Neural cell (in vitro differentiated cells): ENCODE measurements at regions not wholly inside any gene's neighbourhood (a gene's known extent, or its start where the extent isn't known, plus 50 kb on each side); places are given as distances from the start of the nearest gene placed in this dataset.

Source experiments
- H2AFZ ChIP-seq: fragments of 200-600, 300-800 bp; sonication (generic), shearing (Covaris generic); 2 replicates; pipeline ENCODE4 v1.6.0; 2014; ENCODE audit warnings: low read depth, mild to moderate bottlenecking, antibody characterized with exemption, low read length, moderate library complexity
- H3F3A ChIP-seq: fragments of 200-600 bp; shearing (Covaris generic); 2 replicates; pipeline ENCODE4 v1.6.1; 2016; ENCODE audit warnings: mild to moderate bottlenecking, moderate library complexity, mixed read lengths, antibody characterized with exemption, low read length; ENCODE audit not compliant: insufficient read depth, poor library complexity, severe bottlenecking
- H3K27ac ChIP-seq: fragments of 200-600, 300-800 bp; sonication (generic), shearing (Covaris generic); 2 replicates; pipeline ENCODE4 v1.5.1; 2014; ENCODE audit warnings: mild to moderate bottlenecking, low read length, moderate library complexity
- H3K27me3 ChIP-seq: fragments of 300-800, 200-600 bp; sonication (generic), shearing (Covaris generic); 2 replicates; pipeline ENCODE4 v1.6.0; 2014; ENCODE audit warnings: mild to moderate bottlenecking, low read depth, low read length, moderate library complexity; ENCODE audit not compliant: insufficient read depth
- H3K36me3 ChIP-seq: fragments of 300-800, 200-600 bp; sonication (generic), shearing (Covaris generic); 2 replicates; pipeline ENCODE4 v1.5.1; 2014; ENCODE audit warnings: mild to moderate bottlenecking, antibody characterized with exemption, low read length, moderate library complexity; ENCODE audit not compliant: insufficient read depth
- H3K4me2 ChIP-seq: fragments of 300-800, 200-600 bp; sonication (generic), shearing (Covaris generic); 2 replicates; pipeline ENCODE4 v1.6.0; 2014; ENCODE audit warnings: mild to moderate bottlenecking, low read length
- H3K4me3 ChIP-seq: fragments of 300-800, 200-600 bp; sonication (generic), shearing (Covaris generic); 2 replicates; pipeline ENCODE4 v1.5.1; 2014; ENCODE audit warnings: mild to moderate bottlenecking, low read length, moderate library complexity
- H3K79me2 ChIP-seq: fragments of 200-600 bp; shearing (Covaris generic); replicated peaks from 2 replicates; pipeline ENCODE4 v1.6.0; 2014; ENCODE audit warnings: mild to moderate bottlenecking, low read length, moderate library complexity; ENCODE audit not compliant: insufficient read depth
- H3K9ac ChIP-seq: fragments of 300-800, 200-600 bp; sonication (generic), shearing (Covaris generic); 2 replicates; pipeline ENCODE4 v1.6.1; 2016; ENCODE audit warnings: mild to moderate bottlenecking, low read length, mixed read lengths
- H3K9me2 ChIP-seq: fragments of 200-600 bp; shearing (Covaris generic); 2 replicates; pipeline ENCODE4 v1.6.1; 2016; ENCODE audit warnings: mild to moderate bottlenecking, low read length, mixed read lengths; ENCODE audit not compliant: insufficient read depth
- H3K9me3 ChIP-seq: fragments of 200-600, 300-800 bp; sonication (generic), shearing (Covaris generic); 2 replicates; pipeline ENCODE4 v1.6.1; 2016; ENCODE audit warnings: mild to moderate bottlenecking, mixed run types, low read length, moderate library complexity, mixed read lengths
- H4K20me1 ChIP-seq: fragments of 200-600 bp; shearing (Covaris generic); 2 replicates; pipeline ENCODE4 v1.6.1; 2016; ENCODE audit warnings: mild to moderate bottlenecking, mixed run types; ENCODE audit not compliant: insufficient read depth
- EP300 ChIP-seq: fragments of 450-650 bp; conservative IDR thresholded peaks from 2 replicates; pipeline ENCODE4 v1.6.1; 2014; ENCODE audit warnings: antibody characterized with exemption, mild to moderate bottlenecking, moderate library complexity; ENCODE audit not compliant: poor library complexity, severe bottlenecking
- EZH2 ChIP-seq: fragments of 200-600, 300-800 bp; shearing (Covaris generic), sonication (generic); IDR thresholded peaks from 2 replicates; pipeline ENCODE4 v1.6.1; 2014; ENCODE audit warnings: antibody characterized with exemption, low read length, borderline replicate concordance, mild to moderate bottlenecking; ENCODE audit not compliant: insufficient read depth, poor library complexity, severe bottlenecking
- MXI1 ChIP-seq: fragments of 450-650 bp; conservative IDR thresholded peaks from 2 replicates; pipeline ENCODE4 v1.6.1; 2014; ENCODE audit warnings: antibody characterized with exemption, mild to moderate bottlenecking; ENCODE audit not compliant: poor library complexity, severe bottlenecking
- POLR2AphosphoS5 ChIP-seq: IDR thresholded peaks from 2 replicates; pipeline ENCODE4 v1.6.1; 2012
- RAD21 ChIP-seq: fragments of 450-650 bp; conservative IDR thresholded peaks from 2 replicates; pipeline ENCODE4 v1.6.1; 2014; ENCODE audit warnings: antibody characterized with exemption, mild to moderate bottlenecking, moderate library complexity
- SMC3 ChIP-seq: fragments of 450-650 bp; conservative IDR thresholded peaks from 2 replicates; pipeline ENCODE4 v1.6.1; 2014; ENCODE audit warnings: antibody characterized with exemption, mild to moderate bottlenecking, moderate library complexity; ENCODE audit not compliant: poor library complexity
- TAF1 ChIP-seq: IDR thresholded peaks from 2 replicates; pipeline ENCODE4 v1.6.1; 2012; ENCODE audit warnings: low read depth
- TF ChIP-seq, protein P1 (sequence below): fragments of 450-650 bp; IDR thresholded peaks from 2 replicates; pipeline ENCODE4 v1.5.1; 2014; ENCODE audit warnings: antibody characterized with exemption, mild to moderate bottlenecking, moderate library complexity; ENCODE audit not compliant: poor library complexity, severe bottlenecking
- TF ChIP-seq, protein P2 (sequence below): IDR thresholded peaks from 2 replicates; pipeline ENCODE4 v1.6.1; 2012; ENCODE audit warnings: borderline replicate concordance

DNA sequence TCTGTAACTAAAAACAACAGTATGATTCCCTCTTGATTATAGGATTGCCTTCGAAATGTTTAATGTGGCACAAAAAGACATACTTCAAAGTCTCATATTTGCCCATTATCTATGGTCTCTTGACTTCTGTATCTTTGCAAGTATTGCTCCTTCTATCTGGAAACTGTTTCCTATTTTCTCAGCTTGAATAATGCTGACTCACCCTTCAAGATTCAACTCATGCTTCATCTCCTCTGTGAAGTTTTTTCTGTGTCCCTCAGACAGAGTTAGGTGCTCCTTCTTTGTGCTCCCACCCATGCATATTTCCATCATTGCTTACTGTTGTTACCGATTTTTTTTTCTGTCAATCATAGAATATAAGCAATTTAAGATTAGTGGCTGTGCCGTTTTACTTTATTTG is 192.8 kb upstream of the ROBO1 start:
- no peak overlapping the region for H3K4me2 ChIP-seq
- H4K20me1 ChIP-seq: no peaks in the 10 kb centered on the region
- H3K9ac ChIP-seq: no peak overlapping the region
- H3K9me2 ChIP-seq: no peaks in the 10 kb centered on the region
- H3K79me2 ChIP-seq: no peaks in the 10 kb centered on the region
- H3F3A ChIP-seq: no peaks in the 10 kb centered on the region
- H3K27me3 ChIP-seq: no peaks in the 10 kb centered on the region
- H3K27ac ChIP-seq: no peak overlapping the region
- H3K4me3 ChIP-seq: no peak overlapping the region
- TF ChIP-seq SMC3 (no peak), EP300 (no peak), MXI1 (no peak), RAD21 (no peak), TAF1 (no peak), POLR2AphosphoS5 (no peak), EZH2 (no peak)
- TF ChIP-seq, protein P1, sequence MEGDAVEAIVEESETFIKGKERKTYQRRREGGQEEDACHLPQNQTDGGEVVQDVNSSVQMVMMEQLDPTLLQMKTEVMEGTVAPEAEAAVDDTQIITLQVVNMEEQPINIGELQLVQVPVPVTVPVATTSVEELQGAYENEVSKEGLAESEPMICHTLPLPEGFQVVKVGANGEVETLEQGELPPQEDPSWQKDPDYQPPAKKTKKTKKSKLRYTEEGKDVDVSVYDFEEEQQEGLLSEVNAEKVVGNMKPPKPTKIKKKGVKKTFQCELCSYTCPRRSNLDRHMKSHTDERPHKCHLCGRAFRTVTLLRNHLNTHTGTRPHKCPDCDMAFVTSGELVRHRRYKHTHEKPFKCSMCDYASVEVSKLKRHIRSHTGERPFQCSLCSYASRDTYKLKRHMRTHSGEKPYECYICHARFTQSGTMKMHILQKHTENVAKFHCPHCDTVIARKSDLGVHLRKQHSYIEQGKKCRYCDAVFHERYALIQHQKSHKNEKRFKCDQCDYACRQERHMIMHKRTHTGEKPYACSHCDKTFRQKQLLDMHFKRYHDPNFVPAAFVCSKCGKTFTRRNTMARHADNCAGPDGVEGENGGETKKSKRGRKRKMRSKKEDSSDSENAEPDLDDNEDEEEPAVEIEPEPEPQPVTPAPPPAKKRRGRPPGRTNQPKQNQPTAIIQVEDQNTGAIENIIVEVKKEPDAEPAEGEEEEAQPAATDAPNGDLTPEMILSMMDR: no peak
- no peaks in the 10 kb centered on the region for H3K9me3 ChIP-seq
- no peaks in the 10 kb centered on the region for H3K36me3 ChIP-seq
- H2AFZ ChIP-seq: no peak overlapping the region

DNA sequence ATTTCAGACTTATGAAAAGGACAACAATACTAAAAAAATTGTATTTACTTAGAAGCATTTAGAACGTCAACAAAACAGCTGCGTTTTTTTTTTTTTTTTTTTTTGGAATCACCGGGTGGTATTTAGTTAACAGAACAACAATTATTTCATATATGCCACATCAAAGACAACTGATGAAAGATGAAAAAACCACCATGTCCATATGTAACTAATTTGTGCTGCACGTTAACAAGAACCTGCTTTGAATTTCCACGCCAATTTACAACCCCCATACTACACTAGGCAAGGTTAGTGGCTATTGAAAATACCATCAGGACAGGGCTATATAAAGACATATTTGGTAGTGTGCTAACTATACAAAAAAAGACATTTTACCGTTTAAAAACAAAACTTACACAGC is 189.3 kb upstream of the ROBO1 start:
- TF ChIP-seq MXI1 (no peak), POLR2AphosphoS5 (no peak), EZH2 (no peak), SMC3 (no peak), TAF1 (no peak), EP300 (no peak), RAD21 (no peak)
- TF ChIP-seq, protein P2, sequence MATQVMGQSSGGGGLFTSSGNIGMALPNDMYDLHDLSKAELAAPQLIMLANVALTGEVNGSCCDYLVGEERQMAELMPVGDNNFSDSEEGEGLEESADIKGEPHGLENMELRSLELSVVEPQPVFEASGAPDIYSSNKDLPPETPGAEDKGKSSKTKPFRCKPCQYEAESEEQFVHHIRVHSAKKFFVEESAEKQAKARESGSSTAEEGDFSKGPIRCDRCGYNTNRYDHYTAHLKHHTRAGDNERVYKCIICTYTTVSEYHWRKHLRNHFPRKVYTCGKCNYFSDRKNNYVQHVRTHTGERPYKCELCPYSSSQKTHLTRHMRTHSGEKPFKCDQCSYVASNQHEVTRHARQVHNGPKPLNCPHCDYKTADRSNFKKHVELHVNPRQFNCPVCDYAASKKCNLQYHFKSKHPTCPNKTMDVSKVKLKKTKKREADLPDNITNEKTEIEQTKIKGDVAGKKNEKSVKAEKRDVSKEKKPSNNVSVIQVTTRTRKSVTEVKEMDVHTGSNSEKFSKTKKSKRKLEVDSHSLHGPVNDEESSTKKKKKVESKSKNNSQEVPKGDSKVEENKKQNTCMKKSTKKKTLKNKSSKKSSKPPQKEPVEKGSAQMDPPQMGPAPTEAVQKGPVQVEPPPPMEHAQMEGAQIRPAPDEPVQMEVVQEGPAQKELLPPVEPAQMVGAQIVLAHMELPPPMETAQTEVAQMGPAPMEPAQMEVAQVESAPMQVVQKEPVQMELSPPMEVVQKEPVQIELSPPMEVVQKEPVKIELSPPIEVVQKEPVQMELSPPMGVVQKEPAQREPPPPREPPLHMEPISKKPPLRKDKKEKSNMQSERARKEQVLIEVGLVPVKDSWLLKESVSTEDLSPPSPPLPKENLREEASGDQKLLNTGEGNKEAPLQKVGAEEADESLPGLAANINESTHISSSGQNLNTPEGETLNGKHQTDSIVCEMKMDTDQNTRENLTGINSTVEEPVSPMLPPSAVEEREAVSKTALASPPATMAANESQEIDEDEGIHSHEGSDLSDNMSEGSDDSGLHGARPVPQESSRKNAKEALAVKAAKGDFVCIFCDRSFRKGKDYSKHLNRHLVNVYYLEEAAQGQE: no peak
- TF ChIP-seq, protein P1: no peak
- Histone ChIP-seq H3K27ac (no peak overlapping the region), H2AFZ (no peak overlapping the region), H3K9ac (no peak overlapping the region), H3K4me3 (no peak overlapping the region), H4K20me1 (no peaks in the 10 kb centered on the region), H3K27me3 (no peaks in the 10 kb centered on the region), H3K9me3 (no peaks in the 10 kb centered on the region), H3K36me3 (no peaks in the 10 kb centered on the region), H3K4me2 (no peak overlapping the region), H3K9me2 (no peaks in the 10 kb centered on the region), H3F3A (no peaks in the 10 kb centered on the region), H3K79me2 (no peaks in the 10 kb centered on the region)
